IMR-90 (cell line): ENCODE measurements at regions not wholly inside any gene's neighbourhood (a gene's known extent, or its start where the extent isn't known, plus 50 kb on each side); places are given as distances from the start of the nearest gene placed in this dataset.
"Not testable (repeated sequence)": the region's sequence is repeated elsewhere in the genome, so short reads cannot be mapped to it uniquely, and the experiment has no call there.

Experiments
- BHLHE40 ChIP-seq: fragments of 150-350 bp; IDR thresholded peaks from 2 replicates; pipeline ENCODE4 v1.6.1; 2016; ENCODE audit warnings: mild to moderate bottlenecking, low read depth, low read length
- CEBPB ChIP-seq: IDR thresholded peaks from 2 replicates; pipeline ENCODE4 v1.6.1; 2012; ENCODE audit warnings: low read depth, low read length, improper control_type of control experiment
- CHD1 ChIP-seq: IDR thresholded peaks from 2 replicates; pipeline ENCODE4 v1.6.1; 2012; ENCODE audit warnings: low read depth, low read length, improper control_type of control experiment
- CTCF ChIP-seq: conservative IDR thresholded peaks from 2 replicates; pipeline ENCODE4 v1.5.1; 2012; ENCODE audit warnings: mild to moderate bottlenecking, low read depth, low read length, improper control_type of control experiment
- ELK1 ChIP-seq: fragments of 150-350 bp; IDR thresholded peaks from 2 replicates; pipeline ENCODE4 v1.6.1; 2016; ENCODE audit warnings: low read depth, mild to moderate bottlenecking, low read length, moderate library complexity, borderline replicate concordance
- FOS ChIP-seq: fragments of 150-350 bp; IDR thresholded peaks from 2 replicates; pipeline ENCODE4 v1.6.1; 2016; ENCODE audit warnings: low read depth, low read length
- MAFK ChIP-seq: IDR thresholded peaks from 2 replicates; pipeline ENCODE4 v1.6.1; 2012; ENCODE audit warnings: low read depth, low read length, improper control_type of control experiment
- MAZ ChIP-seq: IDR thresholded peaks from 2 replicates; pipeline ENCODE4 v1.6.1; 2012; ENCODE audit warnings: low read depth, mild to moderate bottlenecking, low read length, improper control_type of control experiment, moderate library complexity, borderline replicate concordance
- NFE2L2 ChIP-seq: fragments of 150-350 bp; IDR thresholded peaks from 2 replicates; pipeline ENCODE4 v1.6.1; 2016; ENCODE audit warnings: low read depth, mild to moderate bottlenecking, low read length
- POLR2A ChIP-seq: IDR thresholded peaks from 2 replicates; pipeline ENCODE4 v1.6.1; 2012; ENCODE audit warnings: mild to moderate bottlenecking, low read depth, low read length
- RAD21 ChIP-seq: IDR thresholded peaks from 2 replicates; pipeline ENCODE4 v1.6.1; 2012; ENCODE audit warnings: low read length, improper control_type of control experiment
- RFX5 ChIP-seq: IDR thresholded peaks from 2 replicates; pipeline ENCODE4 v1.8.0; 2012; ENCODE audit warnings: low read depth, mild to moderate bottlenecking, low read length, moderate library complexity
- SMC3 ChIP-seq: fragments of 150-350 bp; IDR thresholded peaks from 2 replicates; pipeline ENCODE4 v1.6.1; 2016; ENCODE audit warnings: low read depth, mild to moderate bottlenecking, antibody characterized with exemption, low read length, moderate library complexity
- USF2 ChIP-seq: fragments of 150-350 bp; IDR thresholded peaks from 2 replicates; pipeline ENCODE4 v1.6.1; 2017; ENCODE audit warnings: mild to moderate bottlenecking, antibody characterized with exemption, low read length, low read depth

- TF ChIP-seq CTCF, ELK1, CEBPB, RFX5, NFE2L2, MAFK, POLR2A, SMC3, FOS, MAZ, USF2, CHD1, BHLHE40, RAD21: not testable (repeated sequence)
Measured at GRCh38 chr6:74704540-74704939, 501.3 kb downstream of the COL12A1 start.
